Nephron (organoid): ENCODE measurements at regions not wholly inside any gene's neighbourhood (a gene's known extent, or its start where the extent isn't known, plus 50 kb on each side); places are given as distances from the start of the nearest gene placed in this dataset.
"Not testable (repeated sequence)": the region's sequence is repeated elsewhere in the genome, so short reads cannot be mapped to it uniquely, and the experiment has no call there.

Experiments
- H3K27ac Mint-ChIP-seq, 3 experiments: 2 replicates each; pipeline ENCODE4 v1.8.0; 2020; ENCODE audit warnings: mixed read lengths in 3 of 3, mild to moderate bottlenecking in 2 of 3, moderate library complexity in 1 of 3
- H3K27me3 Mint-ChIP-seq: 2 replicates; pipeline ENCODE4 v1.8.0; 2021; ENCODE audit warnings: low read depth, mild to moderate bottlenecking, moderate library complexity, mixed read lengths
- H3K36me3 Mint-ChIP-seq: 2 replicates; pipeline ENCODE4 v1.8.0; 2020; ENCODE audit warnings: low read depth, mixed read lengths
- H3K4me1 Mint-ChIP-seq: 2 replicates; pipeline ENCODE4 v1.8.0; 2020; ENCODE audit warnings: mixed read lengths
- H3K4me3 Mint-ChIP-seq, 3 experiments: 2 replicates each; pipeline ENCODE4 v1.8.0; 2020; ENCODE audit warnings: mild to moderate bottlenecking in 3 of 3, mixed read lengths in 3 of 3, moderate library complexity in 2 of 3
- H3K9me3 Mint-ChIP-seq: 2 replicates; pipeline ENCODE4 v1.8.0; 2020; ENCODE audit warnings: mixed read lengths
- CTCF ChIP-seq, 3 experiments: fragments of 200-600 bp; sonication (generic); IDR thresholded peaks; one replicate each; pipeline ENCODE4 v1.5.0; 2021; ENCODE audit warnings: antibody characterized with exemption in 3 of 3; ENCODE audit not compliant: unreplicated experiment in 3 of 3

GRCh38 chr14:38000340-38000739 lies 207.4 kb upstream of the SSTR1 start:
- H3K4me3 Mint-ChIP-seq = no peak overlapping the region
- H3K4me1 Mint-ChIP-seq = no peaks in the 10 kb centered on the region
- no peak for TF ChIP-seq CTCF (IDR thresholded peaks at IDR 0.05; ENCODE audit: unreplicated experiment in 3 of 3)
- no peak overlapping the region for H3K27ac Mint-ChIP-seq
- no peaks in the 10 kb centered on the region for H3K36me3 Mint-ChIP-seq
- no peaks in the 10 kb centered on the region for H3K9me3 Mint-ChIP-seq
- peaks cover 5% of the 10 kb centered on the region for H3K27me3 Mint-ChIP-seq

- Mint-ChIP-seq H3K27me3 (peaks cover 5% of the 10 kb centered on the region), H3K9me3 (no peaks in the 10 kb centered on the region), H3K4me1 (no peaks in the 10 kb centered on the region), H3K4me3 (no peak overlapping the region), H3K36me3 (no peaks in the 10 kb centered on the region), H3K27ac (no peak overlapping the region)
- no peak for TF ChIP-seq CTCF (IDR thresholded peaks at IDR 0.05; ENCODE audit: unreplicated experiment in 3 of 3)
Observed at GRCh38 chr14:38001501-38001900, 206.2 kb upstream of the SSTR1 start.

- no peak overlapping the region for H3K27ac Mint-ChIP-seq
- H3K4me1 Mint-ChIP-seq = no peaks in the 10 kb centered on the region
- H3K27me3 Mint-ChIP-seq = peaks cover 5% of the 10 kb centered on the region
- no peaks in the 10 kb centered on the region for H3K36me3 Mint-ChIP-seq
- no peaks in the 10 kb centered on the region for H3K9me3 Mint-ChIP-seq
- no peak for TF ChIP-seq CTCF (IDR thresholded peaks at IDR 0.05; ENCODE audit: unreplicated experiment in 3 of 3)
- H3K4me3 Mint-ChIP-seq = no peak overlapping the region
Observed at GRCh38 chr14:38003746-38004609, 203.7 kb upstream of the SSTR1 start.

GRCh38 chr14:38004610-38004879 lies 203.2 kb upstream of the SSTR1 start:
- no peaks in the 10 kb centered on the region for H3K36me3 Mint-ChIP-seq
- H3K9me3 Mint-ChIP-seq = peaks cover 4% of the 10 kb centered on the region
- no peaks in the 10 kb centered on the region for H3K4me1 Mint-ChIP-seq
- H3K4me3 Mint-ChIP-seq = no peak overlapping the region
- H3K27ac Mint-ChIP-seq = no peak overlapping the region
- no peak for TF ChIP-seq CTCF (IDR thresholded peaks at IDR 0.05; ENCODE audit: unreplicated experiment in 3 of 3)
- H3K27me3 Mint-ChIP-seq = peaks cover 5% of the 10 kb centered on the region

GRCh38 chr14:38011156-38011555 lies 196.5 kb upstream of the SSTR1 start:
- not testable (repeated sequence) for H3K4me3 Mint-ChIP-seq, H3K4me1 Mint-ChIP-seq, H3K36me3 Mint-ChIP-seq, H3K27me3 Mint-ChIP-seq, H3K27ac Mint-ChIP-seq
- peaks cover 29% of the 10 kb centered on the region for H3K9me3 Mint-ChIP-seq

GRCh38 chr14:38012056-38012455 lies 195.6 kb upstream of the SSTR1 start:
- H3K4me3 Mint-ChIP-seq = no peak overlapping the region
- no peak for TF ChIP-seq CTCF (IDR thresholded peaks at IDR 0.05; ENCODE audit: unreplicated experiment in 3 of 3)
- H3K4me1 Mint-ChIP-seq = no peaks in the 10 kb centered on the region
- H3K36me3 Mint-ChIP-seq = peaks cover 4% of the 10 kb centered on the region
- peaks cover 29% of the 10 kb centered on the region for H3K9me3 Mint-ChIP-seq
- no peak overlapping the region for H3K27ac Mint-ChIP-seq
- H3K27me3 Mint-ChIP-seq = peaks cover 4% of the 10 kb centered on the region
